NT2/D1 (cell line): ENCODE measurements at regions not wholly inside any gene's neighbourhood (a gene's known extent, or its start where the extent isn't known, plus 50 kb on each side); places are given as distances from the start of the nearest gene placed in this dataset.

Experiments used
- DNase-seq: peaks from one replicate; pipeline ENCODE4 v3.0.0-alpha.2; 2011; ENCODE audit warnings: low read depth, low spot score
- H3K27me3 ChIP-seq: 2 replicates; pipeline ENCODE4 v1.6.0; 2011; ENCODE audit warnings: mild to moderate bottlenecking; ENCODE audit not compliant: insufficient read length, insufficient read depth
- H3K36me3 ChIP-seq: 2 replicates; pipeline ENCODE4 v1.6.1; 2011; ENCODE audit warnings: mild to moderate bottlenecking, low read length, mixed read lengths; ENCODE audit not compliant: insufficient read depth, insufficient read length
- H3K4me1 ChIP-seq: 2 replicates; pipeline ENCODE4 v1.5.1; 2011; ENCODE audit not compliant: insufficient read depth, insufficient read length
- H3K4me3 ChIP-seq: 2 replicates; pipeline ENCODE4 v1.5.1; 2011; ENCODE audit warnings: low read depth; ENCODE audit not compliant: insufficient read length
- H3K9ac ChIP-seq: 2 replicates; pipeline ENCODE4 v1.6.0; 2011; ENCODE audit warnings: low read depth; ENCODE audit not compliant: insufficient read length
- H3K9me3 ChIP-seq: 2 replicates; pipeline ENCODE4 v1.5.1; 2011; ENCODE audit warnings: mild to moderate bottlenecking, low read length; ENCODE audit not compliant: insufficient read depth
- SUZ12 ChIP-seq: IDR thresholded peaks from 2 replicates; pipeline ENCODE4 v1.6.1; 2011; ENCODE audit not compliant: insufficient read length, insufficient read depth; ENCODE audit errors: extremely low read depth
- YY1 ChIP-seq: IDR thresholded peaks from 2 replicates; pipeline ENCODE4 v1.6.1; 2011; ENCODE audit not compliant: insufficient read length, insufficient read depth
- ZNF274 ChIP-seq: IDR thresholded peaks from 2 replicates; pipeline ENCODE4 v1.6.1; 2011; ENCODE audit warnings: mild to moderate bottlenecking, low read depth, low read length

DNA sequence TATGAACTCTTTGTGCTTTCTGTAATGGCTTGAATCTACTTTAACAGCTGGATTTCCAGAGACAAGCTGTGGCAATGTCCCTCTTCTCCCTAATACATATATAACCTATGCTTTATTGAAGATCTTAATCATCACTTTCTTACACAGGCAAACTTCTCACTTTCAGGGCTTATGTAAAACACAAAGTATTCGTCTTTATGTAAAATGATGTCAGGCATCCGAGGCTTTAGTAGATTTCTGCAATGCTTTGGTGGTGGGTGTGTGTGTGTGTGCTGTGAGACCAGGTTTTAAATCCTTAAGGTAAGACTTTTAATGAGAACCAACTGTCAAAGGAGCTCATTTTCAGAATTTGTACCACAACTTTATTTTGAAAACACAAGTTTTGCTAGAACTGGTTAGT, 70.0 kb upstream of the HMGA2 start:
- H3K9ac ChIP-seq = no peak overlapping the region
- H3K4me3 ChIP-seq = no peak overlapping the region
- DNase-seq = no peak
- H3K9me3 ChIP-seq = no peaks in the 10 kb centered on the region
- no peaks in the 10 kb centered on the region for H3K4me1 ChIP-seq
- no peaks in the 10 kb centered on the region for H3K27me3 ChIP-seq
- H3K36me3 ChIP-seq = no peaks in the 10 kb centered on the region
- TF ChIP-seq SUZ12 = no peak

DNA sequence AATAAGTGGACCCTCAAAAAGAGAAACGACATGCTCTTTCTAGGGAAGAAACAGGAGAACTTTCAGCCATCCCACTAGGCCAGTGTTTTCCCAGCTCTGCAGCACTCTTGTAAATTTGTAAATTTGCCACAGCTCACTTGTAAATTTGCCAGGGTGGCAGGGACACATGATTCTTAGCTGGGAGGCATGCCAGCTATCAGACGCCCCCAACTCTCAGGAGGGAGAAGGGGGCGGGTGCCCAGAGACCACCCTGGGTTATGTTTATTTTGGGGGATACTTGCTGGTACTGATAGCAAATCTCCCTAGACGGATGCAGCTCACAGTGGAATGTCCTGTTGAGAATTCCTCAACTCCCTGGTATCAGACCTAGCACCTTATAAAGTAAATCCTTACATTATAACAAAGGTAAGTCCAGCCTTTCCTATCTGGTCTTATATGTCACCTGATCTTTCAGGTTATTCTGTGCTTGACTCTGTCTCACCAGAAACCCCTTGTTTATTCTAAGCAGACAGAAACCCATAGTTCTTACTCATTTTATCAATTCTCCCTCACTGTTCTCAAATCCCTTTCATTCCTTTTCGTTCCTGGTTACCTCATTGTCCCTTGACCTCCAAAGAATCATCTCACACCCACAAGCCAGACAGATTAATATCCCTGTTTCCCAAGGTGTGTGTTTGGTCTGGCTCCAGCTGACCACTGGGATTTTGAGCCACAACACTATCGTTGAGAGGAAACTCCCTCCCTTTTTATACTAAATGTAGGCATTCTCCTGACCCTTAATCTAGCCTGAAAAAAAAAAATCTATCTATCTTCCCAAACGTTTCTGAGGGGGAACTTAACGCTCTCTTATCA, 69.3 kb upstream of the HMGA2 start:
- Histone ChIP-seq H3K9me3 (no peaks in the 10 kb centered on the region), H3K9ac (no peak overlapping the region), H3K36me3 (no peaks in the 10 kb centered on the region), H3K4me1 (no peaks in the 10 kb centered on the region), H3K4me3 (no peak overlapping the region), H3K27me3 (no peaks in the 10 kb centered on the region)
- TF ChIP-seq ZNF274 (no peak), YY1 (no peak), SUZ12 (no peak)
- no peak for DNase-seq

DNA sequence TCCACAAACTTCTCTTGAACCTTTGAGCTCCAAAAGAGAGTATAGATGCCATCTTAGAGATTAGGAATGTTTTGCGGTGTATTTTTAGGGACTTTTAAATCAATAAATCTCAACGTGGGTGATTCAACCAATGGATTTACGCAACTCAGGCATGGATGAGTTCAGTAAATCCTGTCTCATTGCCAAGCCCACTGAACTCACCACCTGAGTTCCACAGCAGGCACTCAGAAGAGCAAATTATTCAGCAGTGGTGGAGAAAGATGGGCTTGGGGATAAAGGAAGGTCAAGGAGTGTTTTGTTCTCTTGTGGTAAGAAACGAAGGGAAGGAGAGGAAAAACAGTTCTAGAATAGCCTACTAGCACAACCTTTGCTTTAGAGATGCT, 68.7 kb upstream of the HMGA2 start:
- no peak overlapping the region for H3K9ac ChIP-seq
- H3K27me3 ChIP-seq = no peaks in the 10 kb centered on the region
- DNase-seq = no peak
- H3K4me1 ChIP-seq = no peaks in the 10 kb centered on the region
- no peaks in the 10 kb centered on the region for H3K9me3 ChIP-seq
- no peaks in the 10 kb centered on the region for H3K36me3 ChIP-seq
- TF ChIP-seq SUZ12 (no peak), YY1 (no peak), ZNF274 (no peak)
- H3K4me3 ChIP-seq = no peak overlapping the region

DNA sequence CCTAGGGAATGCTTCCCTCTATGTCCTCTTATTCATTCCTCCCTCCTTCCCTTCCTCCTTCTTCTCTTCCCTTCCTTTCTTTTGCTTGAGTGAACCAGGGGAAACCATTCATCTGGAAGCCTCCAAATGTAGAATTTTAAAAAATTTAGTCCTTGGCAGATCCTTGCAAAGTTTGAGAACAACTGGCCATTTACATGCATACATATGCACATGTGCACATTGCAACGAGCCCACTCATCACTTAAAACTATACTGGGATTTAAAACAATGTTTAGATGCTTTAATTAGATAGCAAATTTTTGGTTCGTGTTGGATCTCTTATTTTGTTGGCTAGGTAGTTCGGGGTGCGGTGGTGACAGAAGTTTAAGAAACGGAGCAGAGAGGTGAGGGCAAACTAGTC, 68.0 kb upstream of the HMGA2 start:
- Histone ChIP-seq H3K4me3 (no peak overlapping the region), H3K36me3 (no peaks in the 10 kb centered on the region), H3K27me3 (no peaks in the 10 kb centered on the region), H3K9me3 (no peaks in the 10 kb centered on the region), H3K9ac (no peak overlapping the region), H3K4me1 (no peaks in the 10 kb centered on the region)
- TF ChIP-seq SUZ12 (no peak), ZNF274 (no peak), YY1 (no peak)
- DNase-seq = no peak

DNA sequence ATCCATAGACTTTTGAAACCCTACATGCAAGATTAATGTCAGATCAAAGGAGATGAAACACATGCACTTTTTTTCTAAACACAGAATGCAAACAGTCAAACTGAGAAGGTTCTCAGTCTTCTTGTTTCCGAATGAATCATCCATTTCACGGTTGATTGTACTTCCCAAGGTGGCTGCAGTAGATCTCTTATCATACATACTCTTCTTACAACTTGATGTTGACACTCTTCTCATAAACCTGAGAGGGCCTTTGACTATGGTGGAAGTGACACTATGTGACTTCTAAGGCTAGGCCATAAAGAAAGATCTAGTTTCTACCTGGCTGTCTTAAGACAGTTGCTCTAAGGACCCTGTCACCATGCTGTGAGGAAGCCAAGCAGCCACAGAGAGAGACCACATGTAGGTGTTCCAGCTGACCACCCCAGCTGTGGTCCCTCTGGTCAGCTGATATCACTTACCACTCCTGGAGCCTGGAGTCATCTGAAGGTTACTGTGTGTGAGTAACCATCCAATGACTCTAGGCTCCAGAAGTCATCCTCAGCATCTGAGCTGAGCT, 67.2 kb upstream of the HMGA2 start:
- no peak overlapping the region for H3K9ac ChIP-seq
- H3K36me3 ChIP-seq = no peaks in the 10 kb centered on the region
- no peak overlapping the region for H3K4me3 ChIP-seq
- no peak for DNase-seq
- H3K9me3 ChIP-seq = no peaks in the 10 kb centered on the region
- TF ChIP-seq ZNF274 = no peak
- no peak for TF ChIP-seq YY1
- TF ChIP-seq SUZ12 = no peak
- no peaks in the 10 kb centered on the region for H3K27me3 ChIP-seq
- no peaks in the 10 kb centered on the region for H3K4me1 ChIP-seq

DNA sequence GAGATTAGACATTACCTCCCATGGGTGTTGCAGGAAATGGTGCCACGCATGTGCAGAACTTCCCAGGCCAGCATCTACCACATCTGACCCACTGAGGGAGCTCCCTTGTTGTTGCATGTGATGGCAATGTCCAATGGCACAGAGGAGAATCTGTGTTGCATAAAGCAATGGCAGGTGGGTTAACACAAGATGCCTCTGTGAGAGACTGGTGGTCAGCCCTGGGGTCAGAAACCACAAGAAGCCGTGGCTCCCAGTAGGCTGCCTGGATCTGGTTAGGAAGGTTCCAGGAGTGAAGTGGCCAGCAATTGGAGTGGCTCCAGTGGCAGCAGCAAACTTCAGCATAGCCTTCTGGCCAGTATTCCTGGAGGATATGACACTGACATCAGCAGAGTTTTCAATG, 65.9 kb upstream of the HMGA2 start:
- H3K27me3 ChIP-seq = no peaks in the 10 kb centered on the region
- H3K9me3 ChIP-seq = no peaks in the 10 kb centered on the region
- no peaks in the 10 kb centered on the region for H3K4me1 ChIP-seq
- no peak overlapping the region for H3K4me3 ChIP-seq
- TF ChIP-seq ZNF274 (no peak), SUZ12 (no peak), YY1 (no peak)
- no peaks in the 10 kb centered on the region for H3K36me3 ChIP-seq
- no peak for DNase-seq
- H3K9ac ChIP-seq = no peak overlapping the region

DNA sequence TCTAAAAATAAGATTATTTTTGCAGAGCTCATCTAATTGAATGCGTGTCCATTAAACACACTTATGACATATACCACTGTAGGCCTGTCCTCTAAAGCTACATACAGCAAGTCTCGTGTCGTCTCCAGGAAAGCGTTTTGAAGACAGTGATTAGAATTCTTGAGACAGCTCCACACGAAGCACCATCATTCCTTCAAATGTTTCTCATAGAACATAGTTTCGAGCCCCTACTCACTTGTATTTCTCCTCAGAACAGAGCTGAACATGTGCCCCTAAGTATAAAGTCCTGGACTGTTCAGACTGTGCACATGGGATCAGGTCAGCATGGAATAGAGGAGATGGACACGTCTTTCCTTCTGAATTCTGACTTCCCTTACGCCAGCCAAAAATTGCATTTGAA, 64.5 kb upstream of the HMGA2 start:
- TF ChIP-seq YY1 (no peak), ZNF274 (no peak), SUZ12 (no peak)
- no peaks in the 10 kb centered on the region for H3K36me3 ChIP-seq
- H3K4me1 ChIP-seq = no peaks in the 10 kb centered on the region
- no peaks in the 10 kb centered on the region for H3K27me3 ChIP-seq
- DNase-seq = no peak
- no peak overlapping the region for H3K4me3 ChIP-seq
- H3K9me3 ChIP-seq = no peaks in the 10 kb centered on the region
- H3K9ac ChIP-seq = no peak overlapping the region
